CD8-positive, alpha-beta memory T cell (primary cell): ENCODE measurements at regions not wholly inside any gene's neighbourhood (a gene's known extent, or its start where the extent isn't known, plus 50 kb on each side); places are given as distances from the start of the nearest gene placed in this dataset.

Experiments used
- CTCF ChIA-PET: fragments of 350-600 bp; sonication (Branson Sonifier 250); formaldehyde crosslinking; loops from one replicate; lab custom pipeline; 2021; ENCODE audit warnings: antibody characterized with exemption; lab: Charles Lee
- POLR2A ChIA-PET: fragments of 350-600 bp; sonication (Branson Sonifier 250); formaldehyde crosslinking; loops from one replicate; lab custom pipeline; 2021; ENCODE audit warnings: antibody characterized with exemption; lab: Charles Lee
- DNase-seq, 5 donors: peaks; one replicate each; pipeline versions ENCODE4 v3.0.0 to v3.0.0-alpha.2; 2020 to 2022; ENCODE audit warnings: mixed read lengths in 1 of 5
- H3K27ac ChIP-seq: one replicate; pipeline ENCODE4 v1.7.0; 2013; ENCODE audit warnings: low read depth, mild to moderate bottlenecking, low read length, moderate library complexity
- H3K27me3 ChIP-seq: 2 replicates; pipeline ENCODE4 v1.7.0; 2013; ENCODE audit warnings: low read length, mild to moderate bottlenecking; ENCODE audit not compliant: insufficient read depth, poor library complexity, severe bottlenecking
- H3K36me3 ChIP-seq: 2 replicates; pipeline ENCODE4 v1.7.0; 2013; ENCODE audit warnings: mild to moderate bottlenecking, low read length, moderate library complexity; ENCODE audit not compliant: insufficient read depth
- H3K4me1 ChIP-seq: 2 replicates; pipeline ENCODE4 v1.7.0; 2013; ENCODE audit warnings: mild to moderate bottlenecking, low read length, moderate library complexity; ENCODE audit not compliant: insufficient read depth
- H3K4me3 ChIP-seq: 2 replicates; pipeline ENCODE4 v1.7.0; 2013; ENCODE audit warnings: mild to moderate bottlenecking, low read length
- H3K9me3 ChIP-seq: 2 replicates; pipeline ENCODE4 v1.7.0; 2013; ENCODE audit warnings: mild to moderate bottlenecking, low read length
- H3K27ac Mint-ChIP-seq, 8 donors: one replicate each; pipeline ENCODE4 v1.8.0; 2020 to 2021; ENCODE audit warnings: mixed read lengths in 8 of 8, mild to moderate bottlenecking in 6 of 8, inconsistent platforms in 3 of 8, moderate library complexity in 3 of 8
- H3K27me3 Mint-ChIP-seq, 2 donors: one replicate each; pipeline ENCODE4 v1.8.0; 2020 to 2021; ENCODE audit warnings: mixed read lengths in 2 of 2, mild to moderate bottlenecking in 1 of 2, moderate library complexity in 1 of 2
- H3K36me3 Mint-ChIP-seq, 3 donors: one replicate each; pipeline ENCODE4 v1.8.0; 2020 to 2021; ENCODE audit warnings: mixed read lengths in 3 of 3, inconsistent platforms in 1 of 3, mild to moderate bottlenecking in 1 of 3
- H3K4me1 Mint-ChIP-seq, 3 donors: one replicate each; pipeline ENCODE4 v1.8.0; 2020 to 2021; ENCODE audit warnings: mixed read lengths in 3 of 3, inconsistent platforms in 1 of 3, mild to moderate bottlenecking in 1 of 3
- H3K4me3 Mint-ChIP-seq, 7 donors: one replicate each; pipeline ENCODE4 v1.8.0; 2020 to 2021; ENCODE audit warnings: mixed read lengths in 7 of 7, mild to moderate bottlenecking in 6 of 7, moderate library complexity in 4 of 7, inconsistent platforms in 2 of 7
- H3K9me3 Mint-ChIP-seq, 5 donors: one replicate each; pipeline ENCODE4 v1.8.0; 2020 to 2022; ENCODE audit warnings: mixed read lengths in 5 of 5, mild to moderate bottlenecking in 3 of 5, moderate library complexity in 2 of 5, inconsistent platforms in 1 of 5

GRCh38 chr22:22946131-22946530, 58.5 kb downstream of the IGLL5 start:
- H3K27ac ChIP-seq, result no peak overlapping the region
- ChIA-PET CTCF (no interaction called here), POLR2A (no interaction called here)
- no peak overlapping the region for H3K4me3 Mint-ChIP-seq
- H3K27ac Mint-ChIP-seq, result peak overlapping the region in 1 of 8 donors; percentile 10
- no peaks in the 10 kb centered on the region for H3K9me3 Mint-ChIP-seq
- H3K4me1 ChIP-seq, result no peaks in the 10 kb centered on the region
- H3K4me1 Mint-ChIP-seq, result peaks cover 2 to 5% (median 4%) of the 10 kb centered on the region in 3 donors
- no peak for DNase-seq
- H3K36me3 Mint-ChIP-seq, result no peaks in the 10 kb centered on the region
- H3K9me3 ChIP-seq, result no peaks in the 10 kb centered on the region
- H3K27me3 Mint-ChIP-seq, result peaks cover 4 to 15% of the 10 kb centered on the region in 2 donors
- no peaks in the 10 kb centered on the region for H3K27me3 ChIP-seq
- no peaks in the 10 kb centered on the region for H3K36me3 ChIP-seq
- H3K4me3 ChIP-seq, result no peak overlapping the region

GRCh38 chr22:22948651-22949571, 61.3 kb downstream of the IGLL5 start:
- H3K9me3 ChIP-seq, result no peaks in the 10 kb centered on the region
- peaks cover 0 to 10% (median 0%) of the 10 kb centered on the region in 3 donors for H3K36me3 Mint-ChIP-seq
- H3K27ac Mint-ChIP-seq, result no peak overlapping the region
- no peak overlapping the region for H3K4me3 Mint-ChIP-seq
- DNase-seq, result no peak
- no peaks in the 10 kb centered on the region for H3K4me1 ChIP-seq
- H3K4me1 Mint-ChIP-seq, result no peaks in the 10 kb centered on the region
- H3K27ac ChIP-seq, result no peak overlapping the region
- H3K4me3 ChIP-seq, result no peak overlapping the region
- H3K27me3 ChIP-seq, result no peaks in the 10 kb centered on the region
- no peaks in the 10 kb centered on the region for H3K36me3 ChIP-seq
- H3K27me3 Mint-ChIP-seq, result peaks cover 12 to 41% of the 10 kb centered on the region in 2 donors
- peaks cover 0 to 5% (median 0%) of the 10 kb centered on the region in 5 donors for H3K9me3 Mint-ChIP-seq
- ChIA-PET POLR2A (no interaction called here), CTCF (no interaction called here)

- H3K4me1 ChIP-seq, result no peaks in the 10 kb centered on the region
Observed at GRCh38 chr22:22949953-22950352, 62.3 kb downstream of the IGLL5 start.

GRCh38 chr22:22951035-22951434, 63.4 kb downstream of the IGLL5 start:
- H3K27me3 Mint-ChIP-seq, result peaks cover 19 to 55% of the 10 kb centered on the region in 2 donors
- H3K4me1 ChIP-seq, result no peaks in the 10 kb centered on the region
- no peak for DNase-seq
- no peak overlapping the region for H3K4me3 Mint-ChIP-seq
- H3K4me1 Mint-ChIP-seq, result peaks cover 0 to 6% (median 3%) of the 10 kb centered on the region in 3 donors
- peaks cover 0 to 10% (median 0%) of the 10 kb centered on the region in 3 donors for H3K36me3 Mint-ChIP-seq
- no peak overlapping the region for H3K27ac ChIP-seq
- no peaks in the 10 kb centered on the region for H3K36me3 ChIP-seq
- ChIA-PET POLR2A (no interaction called here), CTCF (no interaction called here)
- no peak overlapping the region for H3K27ac Mint-ChIP-seq
- H3K9me3 Mint-ChIP-seq, result peaks cover 0 to 5% (median 0%) of the 10 kb centered on the region in 5 donors
- no peaks in the 10 kb centered on the region for H3K9me3 ChIP-seq
- no peak overlapping the region for H3K4me3 ChIP-seq
- peaks cover 4% of the 10 kb centered on the region for H3K27me3 ChIP-seq

More at GRCh38 chr22:22949953-22950352, 62.3 kb downstream of the IGLL5 start:
- Histone ChIP-seq H3K27ac (no peak overlapping the region), H3K36me3 (no peaks in the 10 kb centered on the region), H3K27me3 (no peaks in the 10 kb centered on the region), H3K4me3 (no peak overlapping the region), H3K9me3 (no peaks in the 10 kb centered on the region)
- ChIA-PET CTCF (no interaction called here), POLR2A (no interaction called here)
- no peak overlapping the region for H3K27ac Mint-ChIP-seq
- H3K27me3 Mint-ChIP-seq, result peaks cover 14 to 47% of the 10 kb centered on the region in 2 donors
- peaks cover 0 to 10% (median 0%) of the 10 kb centered on the region in 3 donors for H3K36me3 Mint-ChIP-seq
- H3K4me1 Mint-ChIP-seq, result peaks cover 0 to 6% (median 3%) of the 10 kb centered on the region in 3 donors
- H3K9me3 Mint-ChIP-seq, result peaks cover 0 to 5% (median 0%) of the 10 kb centered on the region in 5 donors
- no peak overlapping the region for H3K4me3 Mint-ChIP-seq
- no peak for DNase-seq

- peaks cover 19 to 55% of the 10 kb centered on the region in 2 donors for H3K27me3 Mint-ChIP-seq
- H3K4me3 ChIP-seq, result no peak overlapping the region
- H3K9me3 ChIP-seq, result no peaks in the 10 kb centered on the region
- no peaks in the 10 kb centered on the region for H3K36me3 ChIP-seq
- POLR2A ChIA-PET, result no interaction called here
- peaks cover 0 to 6% (median 3%) of the 10 kb centered on the region in 3 donors for H3K4me1 Mint-ChIP-seq
- peak overlapping the region in 2 of 8 donors; percentile 10 to 55 for H3K27ac Mint-ChIP-seq
- peaks cover 0 to 10% (median 0%) of the 10 kb centered on the region in 3 donors for H3K36me3 Mint-ChIP-seq
- no peak overlapping the region for H3K27ac ChIP-seq
- no peak overlapping the region for H3K4me3 Mint-ChIP-seq
- CTCF ChIA-PET, result no interaction called here
- no peak for DNase-seq
- peaks cover 0 to 5% (median 0%) of the 10 kb centered on the region in 5 donors for H3K9me3 Mint-ChIP-seq
- peaks cover 4% of the 10 kb centered on the region for H3K27me3 ChIP-seq
- H3K4me1 ChIP-seq, result no peaks in the 10 kb centered on the region
Observed at GRCh38 chr22:22952531-22953280, 65.1 kb downstream of the IGLL5 start.

- Histone ChIP-seq H3K36me3 (no peaks in the 10 kb centered on the region), H3K4me1 (no peaks in the 10 kb centered on the region), H3K27me3 (peaks cover 4% of the 10 kb centered on the region), H3K27ac (no peak overlapping the region), H3K9me3 (no peaks in the 10 kb centered on the region), H3K4me3 (no peak overlapping the region)
- H3K4me3 Mint-ChIP-seq, result no peak overlapping the region
- H3K27ac Mint-ChIP-seq, result no peak overlapping the region
- peaks cover 0 to 10% (median 0%) of the 10 kb centered on the region in 3 donors for H3K36me3 Mint-ChIP-seq
- H3K4me1 Mint-ChIP-seq, result peaks cover 0 to 6% (median 3%) of the 10 kb centered on the region in 3 donors
- ChIA-PET CTCF (interaction anchor here (0.8 to 9.7 kb wide), 8 partner anchors 139 to 373 kb away, joined by 3 to 106 read pairs (median 6); no protein-coding TSS in a partner anchor), POLR2A (no interaction called here)
- H3K27me3 Mint-ChIP-seq, result peaks cover 18 to 56% of the 10 kb centered on the region in 2 donors
- DNase-seq, result no peak
- H3K9me3 Mint-ChIP-seq, result peaks cover 0 to 5% (median 0%) of the 10 kb centered on the region in 5 donors
Observed at GRCh38 chr22:22953791-22954190, 66.2 kb downstream of the IGLL5 start.

GRCh38 chr22:22954656-22955055, 67.0 kb downstream of the IGLL5 start:
- CTCF ChIA-PET, result interaction anchor here (0.7 to 9.7 kb wide), 15 partner anchors 11 to 374 kb away, joined by 3 to 106 read pairs (median 5); partner anchors contain the start of gene RAB36
- H3K27me3 ChIP-seq, result peaks cover 4% of the 10 kb centered on the region
- no peak overlapping the region for H3K27ac ChIP-seq
- peaks cover 0 to 10% (median 0%) of the 10 kb centered on the region in 3 donors for H3K36me3 Mint-ChIP-seq
- no peaks in the 10 kb centered on the region for H3K4me1 ChIP-seq
- H3K9me3 ChIP-seq, result no peaks in the 10 kb centered on the region
- peak in 4 of 5 donors; percentile 18 to 61 (median 28) for DNase-seq
- no peaks in the 10 kb centered on the region for H3K36me3 ChIP-seq
- H3K27me3 Mint-ChIP-seq, result peaks cover 17 to 54% of the 10 kb centered on the region in 2 donors
- peaks cover 0 to 6% (median 3%) of the 10 kb centered on the region in 3 donors for H3K4me1 Mint-ChIP-seq
- H3K4me3 Mint-ChIP-seq, result peak overlapping the region in 1 of 7 donors; percentile 28
- peaks cover 0 to 5% (median 0%) of the 10 kb centered on the region in 5 donors for H3K9me3 Mint-ChIP-seq
- H3K27ac Mint-ChIP-seq, result no peak overlapping the region
- H3K4me3 ChIP-seq, result no peak overlapping the region
- POLR2A ChIA-PET, result no interaction called here
